HG03280 (cell line): ENCODE measurements at regions not wholly inside any gene's neighbourhood (a gene's known extent, or its start where the extent isn't known, plus 50 kb on each side); places are given as distances from the start of the nearest gene placed in this dataset.
"Not testable (repeated sequence)": the region's sequence is repeated elsewhere in the genome, so short reads cannot be mapped to it uniquely, and the experiment has no call there.

ENCODE experiments used
- ATAC-seq: cut with Tn5 transposase; IDR thresholded peaks from one replicate; pipeline ENCODE4 v1.9.1; 2021; ENCODE audit warnings: mild to moderate bottlenecking, moderate library complexity; ENCODE audit not compliant: unreplicated experiment

- ATAC-seq = no peak
Measured at GRCh38 chr3:115251509-115251908, 104.4 kb upstream of the ZBTB20 start.

- no peak for ATAC-seq
Measured at GRCh38 chr3:115252679-115253078, 105.6 kb upstream of the ZBTB20 start.

- ATAC-seq = no peak
Measured at GRCh38 chr3:115254492-115255196, 107.6 kb upstream of the ZBTB20 start.

- ATAC-seq = no peak
Measured at GRCh38 chr3:115255197-115255585, 108.1 kb upstream of the ZBTB20 start.

- no peak for ATAC-seq
Measured at GRCh38 chr3:115270849-115271248, 123.8 kb upstream of the ZBTB20 start.

- ATAC-seq = no peak
Measured at GRCh38 chr3:115272036-115272824, 125.1 kb upstream of the ZBTB20 start.

- ATAC-seq = no peak
Measured at GRCh38 chr3:115275896-115276295, 128.8 kb upstream of the ZBTB20 start.

GRCh38 chr3:115279939-115280338, 132.9 kb upstream of the ZBTB20 start:
- no peak for ATAC-seq

- no peak for ATAC-seq
Measured at GRCh38 chr3:115280506-115280905, 133.4 kb upstream of the ZBTB20 start.

- no peak for ATAC-seq
Measured at GRCh38 chr3:115281697-115282675, 134.9 kb upstream of the ZBTB20 start.

GRCh38 chr3:115284980-115285379, 137.9 kb upstream of the ZBTB20 start:
- no peak for ATAC-seq

GRCh38 chr3:115286529-115287197, 139.6 kb upstream of the ZBTB20 start:
- no peak for ATAC-seq

GRCh38 chr3:115287198-115287597, 140.1 kb upstream of the ZBTB20 start:
- ATAC-seq = no peak

- no peak for ATAC-seq
Measured at GRCh38 chr3:115292131-115292530, 145.0 kb upstream of the ZBTB20 start.

- no peak for ATAC-seq
Measured at GRCh38 chr3:115292677-115293165, 145.6 kb upstream of the ZBTB20 start.

- no peak for ATAC-seq
Measured at GRCh38 chr3:115293321-115293720, 146.2 kb upstream of the ZBTB20 start.

- ATAC-seq = no peak
Measured at GRCh38 chr3:115301364-115301860, 154.3 kb upstream of the ZBTB20 start.

GRCh38 chr3:115317953-115318352, 170.9 kb upstream of the ZBTB20 start:
- not testable (repeated sequence) for ATAC-seq

- ATAC-seq = no peak
Measured at GRCh38 chr3:115321400-115321805, 174.3 kb upstream of the ZBTB20 start.

- ATAC-seq = no peak
Measured at GRCh38 chr3:115322901-115323300, 175.8 kb upstream of the ZBTB20 start.
